NCI-H1436 (cell line): ENCODE measurements at regions not wholly inside any gene's neighbourhood (a gene's known extent, or its start where the extent isn't known, plus 50 kb on each side); places are given as distances from the start of the nearest gene placed in this dataset.

Experiments used
- DNase-seq: peaks from one replicate; lab custom pipeline; 2025; lab: John Stamatoyannopoulos, UW

GRCh38 chr4:180116840-180117239 lies 2126.4 kb upstream of the TENM3 start:
- DNase-seq = no peak

DNA sequence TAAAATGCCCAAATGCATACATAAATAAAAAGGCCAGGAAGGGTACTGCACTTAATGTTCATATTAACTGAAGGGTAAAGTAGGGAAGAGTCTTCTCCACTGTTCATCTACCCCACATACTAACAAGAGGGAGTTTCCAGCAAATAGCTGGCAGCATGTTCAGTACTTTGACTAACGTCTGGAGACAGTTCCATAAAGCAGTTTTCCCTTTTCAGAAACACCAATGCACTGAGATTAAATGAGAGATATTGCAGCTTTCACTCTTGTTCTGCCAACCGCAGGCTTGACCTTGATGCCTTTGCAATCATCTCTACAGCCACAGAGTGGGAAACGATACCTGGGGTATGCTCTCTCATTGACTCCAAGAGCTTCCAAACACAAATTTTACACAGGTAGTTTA lies 2123.1 kb upstream of the TENM3 start:
- no peak for DNase-seq

GRCh38 chr4:180134091-180134866 lies 2108.9 kb upstream of the TENM3 start:
- DNase-seq = no peak

- no peak for DNase-seq
Observed at GRCh38 chr4:180141734-180142133, 2101.5 kb upstream of the TENM3 start.

DNA sequence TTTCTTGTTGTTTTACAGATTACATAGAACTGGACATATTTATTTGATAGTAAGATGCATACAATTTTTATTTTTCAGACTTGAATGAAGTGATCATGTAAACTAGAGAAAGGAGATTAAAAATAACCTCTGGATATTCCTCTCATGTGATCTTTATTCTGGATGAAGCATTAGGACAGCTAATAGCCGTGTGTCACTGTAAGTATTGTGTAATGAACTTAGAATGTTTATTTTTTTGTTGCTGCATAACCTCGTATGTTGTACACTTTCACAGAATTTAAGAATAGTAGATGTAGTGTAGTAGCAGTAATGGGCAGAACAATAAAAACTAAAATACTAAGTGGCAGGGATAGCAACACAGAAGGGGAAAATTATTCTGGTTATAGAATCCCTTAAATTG lies 2094.5 kb upstream of the TENM3 start:
- no peak for DNase-seq

DNA sequence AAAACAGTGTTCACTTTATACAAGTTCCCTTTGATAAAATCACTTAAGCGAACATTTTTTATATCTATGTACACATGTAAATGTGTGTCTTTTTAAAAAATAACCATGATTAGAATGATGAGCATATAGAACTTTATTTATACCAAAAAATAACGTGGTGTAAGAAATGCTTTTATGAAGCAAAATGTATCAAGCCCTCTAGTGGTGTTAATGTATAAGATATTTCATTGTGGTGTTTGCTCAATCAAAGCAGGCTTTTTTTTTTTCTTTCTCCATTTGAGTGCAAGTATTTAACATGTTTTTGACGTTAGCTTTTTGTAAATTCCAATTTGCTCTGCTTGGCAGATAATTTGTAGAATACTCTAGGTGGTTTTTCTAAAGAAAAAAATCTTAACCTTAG lies 2092.4 kb upstream of the TENM3 start:
- DNase-seq = no peak

- DNase-seq = no peak
Observed at GRCh38 chr4:180152831-180153230, 2090.4 kb upstream of the TENM3 start.

- DNase-seq = no peak
Observed at GRCh38 chr4:180153587-180153986, 2089.6 kb upstream of the TENM3 start.

GRCh38 chr4:180156684-180157083 lies 2086.5 kb upstream of the TENM3 start:
- DNase-seq = no peak

GRCh38 chr4:180160195-180160983 lies 2082.8 kb upstream of the TENM3 start:
- DNase-seq = no peak

GRCh38 chr4:180164799-180165198 lies 2078.4 kb upstream of the TENM3 start:
- no peak for DNase-seq

GRCh38 chr4:180169394-180169793 lies 2073.8 kb upstream of the TENM3 start:
- no peak for DNase-seq

GRCh38 chr4:180169966-180170365 lies 2073.2 kb upstream of the TENM3 start:
- DNase-seq = no peak

DNA sequence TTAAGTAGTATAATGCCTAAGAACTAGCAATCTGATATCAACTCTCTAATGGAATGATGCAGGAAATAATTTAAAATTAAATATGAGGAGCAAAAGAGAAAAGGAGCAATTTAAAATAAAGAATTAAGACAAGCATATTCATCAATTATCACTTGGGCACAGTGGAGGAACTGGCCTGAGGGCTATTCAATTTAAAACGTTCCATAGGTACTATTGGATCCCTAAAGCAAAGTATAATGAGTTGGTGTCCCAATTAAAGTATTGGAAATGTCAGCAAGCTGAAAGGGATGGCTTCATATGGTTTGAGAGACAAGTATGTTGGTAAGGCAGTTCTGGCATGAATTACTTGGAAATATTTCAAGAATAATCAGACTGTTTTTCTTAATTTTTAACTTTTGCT lies 2064.1 kb upstream of the TENM3 start:
- DNase-seq = no peak

DNA sequence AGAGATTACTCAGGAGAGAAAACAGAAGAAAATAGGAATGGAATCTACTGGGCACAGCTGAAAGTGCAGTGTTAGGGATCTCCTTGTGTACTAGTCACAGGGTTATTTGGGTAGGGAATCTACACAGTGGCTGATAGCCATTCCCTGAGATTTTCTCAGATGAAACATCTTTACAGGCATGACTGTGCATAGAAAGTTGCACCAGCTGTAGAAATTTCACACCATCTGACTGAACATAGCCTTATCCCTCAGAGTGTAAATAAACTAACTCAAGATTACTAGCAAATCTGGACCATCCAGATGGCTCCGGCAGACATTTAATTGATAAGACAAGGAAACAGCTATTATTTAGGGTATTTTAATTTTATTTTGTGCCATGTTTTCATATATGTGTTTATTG lies 2053.5 kb upstream of the TENM3 start:
- no peak for DNase-seq

DNA sequence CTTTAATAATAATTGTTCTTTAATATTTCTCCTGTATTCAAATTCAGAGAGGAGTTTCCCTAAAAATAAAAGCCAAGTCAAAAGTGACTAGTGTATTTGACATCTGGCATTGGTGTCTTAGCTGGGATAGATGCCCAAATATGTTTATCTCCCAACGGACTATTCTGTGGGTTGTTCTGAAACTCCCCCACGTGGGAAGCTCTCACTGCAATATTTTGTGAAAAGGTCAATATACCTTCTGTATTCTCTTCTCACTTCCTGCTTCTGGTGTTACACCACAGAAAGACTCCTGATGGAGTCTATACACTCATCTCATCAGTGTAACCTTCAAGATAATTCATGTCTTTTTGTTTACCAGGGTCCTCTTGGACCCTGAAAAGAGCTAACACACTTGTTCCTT lies 2052.8 kb upstream of the TENM3 start:
- no peak for DNase-seq

GRCh38 chr4:180197471-180197870 lies 2045.7 kb upstream of the TENM3 start:
- no peak for DNase-seq

- DNase-seq = no peak
Observed at GRCh38 chr4:180203349-180203748, 2039.9 kb upstream of the TENM3 start.

DNA sequence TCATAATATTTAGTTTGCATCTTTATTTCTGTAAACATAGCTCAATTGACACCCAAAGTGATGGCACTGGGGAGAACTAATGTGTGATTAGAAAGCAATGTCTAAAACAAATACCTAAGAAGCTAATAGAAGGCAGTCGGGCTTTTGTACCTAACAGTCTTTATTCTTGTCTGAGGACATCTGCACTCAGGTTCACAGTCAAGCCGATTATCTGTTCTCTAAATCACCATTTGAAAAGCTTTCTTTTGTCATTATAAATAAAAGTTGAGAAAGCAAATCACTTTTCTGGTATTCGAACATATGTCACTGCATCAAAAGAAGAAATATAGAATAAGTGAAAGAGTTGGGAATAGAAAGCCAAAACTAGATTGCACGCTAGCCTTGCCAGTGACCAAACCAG lies 2037.9 kb upstream of the TENM3 start:
- no peak for DNase-seq

DNA sequence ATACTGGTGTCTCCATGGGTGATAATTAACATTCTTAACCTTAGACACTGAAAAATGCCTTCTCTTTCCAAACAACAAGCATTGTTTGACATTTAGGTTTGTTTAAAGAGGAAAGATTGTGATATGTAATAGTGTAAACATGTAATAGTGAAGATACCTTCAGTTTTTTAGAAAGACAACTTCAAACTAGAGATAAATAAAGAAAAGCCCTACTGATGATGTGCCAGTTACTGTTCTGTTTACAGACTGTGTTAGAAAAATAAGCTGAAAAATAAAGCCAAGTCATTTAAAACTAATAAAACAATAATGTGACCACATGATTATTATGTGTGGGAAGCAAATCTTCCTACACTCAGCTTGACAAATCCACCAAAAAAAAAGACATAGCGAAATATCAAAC lies 2035.3 kb upstream of the TENM3 start:
- no peak for DNase-seq

DNA sequence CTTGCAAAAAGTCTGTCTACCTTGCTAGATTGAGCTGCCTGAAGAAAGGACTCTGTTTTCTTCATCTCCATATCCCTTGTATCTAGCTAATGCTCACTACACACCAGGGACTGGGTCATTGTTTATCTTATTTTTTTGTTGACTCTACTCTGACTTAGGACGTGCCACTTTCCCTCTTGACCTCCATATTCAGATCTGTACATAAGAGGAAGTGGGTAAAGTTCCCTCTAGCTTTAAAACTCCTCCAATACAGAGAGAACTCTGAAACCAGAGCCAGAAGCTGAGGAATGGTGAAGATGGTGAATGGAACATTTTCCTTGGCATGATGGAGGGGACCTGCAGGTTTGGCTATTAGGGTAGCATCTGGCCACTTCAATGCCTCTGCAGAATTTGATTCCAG lies 2026.1 kb upstream of the TENM3 start:
- no peak for DNase-seq

- no peak for DNase-seq
Observed at GRCh38 chr4:180219080-180219479, 2024.1 kb upstream of the TENM3 start.

GRCh38 chr4:180225977-180226376 lies 2017.2 kb upstream of the TENM3 start:
- no peak for DNase-seq

DNA sequence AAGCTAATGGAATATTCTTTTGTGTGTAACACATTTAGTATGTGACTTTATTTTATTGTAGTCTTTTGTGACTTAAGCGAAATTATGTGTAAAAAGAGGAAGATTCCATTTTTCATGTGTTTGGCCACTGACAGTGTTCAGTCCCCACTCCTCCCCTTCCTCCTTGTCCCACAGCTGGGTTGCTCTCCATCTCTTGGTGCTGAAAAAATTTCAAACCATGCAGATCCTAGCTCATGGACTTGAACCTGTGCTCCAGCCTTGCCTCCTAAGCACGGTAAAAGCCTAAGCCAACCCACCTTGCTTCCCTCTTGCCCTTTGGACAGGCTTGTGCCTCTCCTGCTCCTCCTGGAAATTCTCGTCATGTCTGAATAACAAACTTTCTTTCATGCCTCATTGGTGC lies 2008.5 kb upstream of the TENM3 start:
- no peak for DNase-seq
